ENCODE measurements at regions not wholly inside any gene's neighbourhood (a gene's known extent, or its start where the extent isn't known, plus 50 kb on each side); places are given as distances from the start of the nearest gene placed in this dataset.

DNA sequence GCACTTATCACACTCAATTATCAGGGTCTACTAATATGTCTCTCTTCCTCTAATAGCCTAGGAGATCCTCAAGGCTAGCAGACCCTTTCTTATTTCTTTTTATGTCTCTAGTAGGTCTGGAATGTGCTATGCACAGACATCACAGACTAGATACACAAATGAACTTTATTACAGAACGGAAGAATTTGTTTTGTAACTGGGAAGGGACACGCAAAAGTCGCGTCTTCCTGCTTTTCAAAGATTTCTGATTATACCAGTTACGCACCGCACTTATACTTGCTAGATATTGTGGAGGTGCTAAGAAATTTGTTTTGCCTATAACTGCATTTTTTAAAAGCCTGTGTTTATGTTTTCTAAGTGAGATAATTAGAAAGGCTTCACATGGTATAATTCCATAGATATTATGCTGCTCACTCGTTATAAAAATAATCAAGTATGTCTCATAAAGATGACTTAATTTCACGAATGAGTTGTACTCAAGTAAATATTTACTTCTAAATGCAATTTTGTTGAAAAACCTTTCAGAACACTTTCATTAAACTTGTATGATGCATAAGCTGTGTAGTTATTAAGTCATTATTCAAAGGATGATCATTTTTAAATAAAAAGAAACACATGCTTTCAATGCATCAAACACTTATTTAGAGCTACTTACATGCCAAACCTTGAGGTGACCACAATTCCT is 662.6 kb downstream of the ACTL7B start:
- no peaks in the 10 kb centered on the region for H3K36me3 ChIP-seq (ENCODE audit: low read depth, low read length)
- DNase-seq (no peak), ATAC-seq (no peak)
- H2AFZ ChIP-seq (ENCODE audit: low read length) = no peak overlapping the region
- POLR2A ChIA-PET (ENCODE audit: unreplicated experiment) = no interaction called here
- H3K4me2 ChIP-seq (ENCODE audit: low read length) = no peak overlapping the region
- 0 out of 2 replicates have a peak, but pooled peaks cover 7% of the 10 kb centered on the region for H3K4me1 ChIP-seq (ENCODE audit: insufficient read depth, low read length)
- no peaks in the 10 kb centered on the region for H3K9me3 ChIP-seq (ENCODE audit: low read length)
- H3K79me2 ChIP-seq (ENCODE audit: low read length) = no peaks in the 10 kb centered on the region
- no peaks in the 10 kb centered on the region for H4K20me1 ChIP-seq (ENCODE audit: low read length)
- intact Hi-C loops (cut with micrococcal nuclease) = no loop called here
- H3K27ac ChIP-seq (ENCODE audit: low read length) = no peak overlapping the region
- H3K4me3 ChIP-seq (ENCODE audit: low read length) = no peak overlapping the region
- H3K27me3 ChIP-seq (ENCODE audit: low read length) = no peaks in the 10 kb centered on the region
- BruUV-seq (replicated peaks) = no TSS peak
- no peaks in the 10 kb centered on the region for H3K9me2 ChIP-seq (replicated peaks; ENCODE audit: low read length)
- no peak for TF ChIP-seq EZH2 (IDR thresholded peaks at IDR 0.05; ENCODE audit: low read length, unreplicated experiment)
- TF ChIP-seq, protein P1, sequence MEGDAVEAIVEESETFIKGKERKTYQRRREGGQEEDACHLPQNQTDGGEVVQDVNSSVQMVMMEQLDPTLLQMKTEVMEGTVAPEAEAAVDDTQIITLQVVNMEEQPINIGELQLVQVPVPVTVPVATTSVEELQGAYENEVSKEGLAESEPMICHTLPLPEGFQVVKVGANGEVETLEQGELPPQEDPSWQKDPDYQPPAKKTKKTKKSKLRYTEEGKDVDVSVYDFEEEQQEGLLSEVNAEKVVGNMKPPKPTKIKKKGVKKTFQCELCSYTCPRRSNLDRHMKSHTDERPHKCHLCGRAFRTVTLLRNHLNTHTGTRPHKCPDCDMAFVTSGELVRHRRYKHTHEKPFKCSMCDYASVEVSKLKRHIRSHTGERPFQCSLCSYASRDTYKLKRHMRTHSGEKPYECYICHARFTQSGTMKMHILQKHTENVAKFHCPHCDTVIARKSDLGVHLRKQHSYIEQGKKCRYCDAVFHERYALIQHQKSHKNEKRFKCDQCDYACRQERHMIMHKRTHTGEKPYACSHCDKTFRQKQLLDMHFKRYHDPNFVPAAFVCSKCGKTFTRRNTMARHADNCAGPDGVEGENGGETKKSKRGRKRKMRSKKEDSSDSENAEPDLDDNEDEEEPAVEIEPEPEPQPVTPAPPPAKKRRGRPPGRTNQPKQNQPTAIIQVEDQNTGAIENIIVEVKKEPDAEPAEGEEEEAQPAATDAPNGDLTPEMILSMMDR (conservative IDR thresholded peaks at IDR 0.05; ENCODE audit: low read depth, low read length) = no peak
- TF ChIP-seq EZH2phosphoT487 (IDR thresholded peaks at IDR 0.05; ENCODE audit: borderline replicate concordance, low read length) = no peak
- CTCF ChIA-PET = no interaction called here
- no peak overlapping the region for H3K9ac ChIP-seq (ENCODE audit: low read length)
- H3F3A ChIP-seq (ENCODE audit: low read length, unreplicated experiment) = no peaks in the 10 kb centered on the region

DNA sequence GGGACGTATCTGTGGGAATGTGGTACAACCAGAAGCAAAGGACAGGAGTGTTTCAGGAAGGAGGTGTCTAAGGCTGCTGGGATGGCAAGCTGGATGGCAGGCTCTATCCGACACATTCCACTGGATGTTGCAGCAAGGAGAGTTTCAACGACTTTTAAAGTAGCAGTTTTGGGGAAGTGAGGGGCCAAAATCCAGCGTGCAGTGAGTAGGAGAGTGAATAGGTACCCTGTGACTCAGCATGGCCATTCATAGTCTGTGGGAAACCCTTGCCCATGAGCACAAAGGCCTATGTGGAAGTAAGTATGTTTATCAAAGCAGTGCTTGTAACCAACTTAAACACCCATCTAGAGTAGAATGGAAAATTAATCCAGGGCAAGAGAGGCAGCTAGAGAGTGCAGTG is 664.7 kb downstream of the ACTL7B start:
- TF ChIP-seq, protein P1 (conservative IDR thresholded peaks at IDR 0.05; ENCODE audit: low read depth, low read length) = no peak
- TF ChIP-seq EZH2 (IDR thresholded peaks at IDR 0.05; ENCODE audit: low read length, unreplicated experiment) (no peak), EZH2phosphoT487 (IDR thresholded peaks at IDR 0.05; ENCODE audit: borderline replicate concordance, low read length) (no peak)
- H3K27ac ChIP-seq (ENCODE audit: low read length) = no peak overlapping the region
- 0 out of 2 replicates have a peak, but pooled peaks cover 7% of the 10 kb centered on the region for H3K4me1 ChIP-seq (ENCODE audit: insufficient read depth, low read length)
- no peak overlapping the region for H3K4me2 ChIP-seq (ENCODE audit: low read length)
- intact Hi-C loops (cut with micrococcal nuclease) = no loop called here
- no peak for ATAC-seq
- H3K9me3 ChIP-seq (ENCODE audit: low read length) = no peaks in the 10 kb centered on the region
- no peaks in the 10 kb centered on the region for H3K36me3 ChIP-seq (ENCODE audit: low read depth, low read length)
- H3K9me2 ChIP-seq (replicated peaks; ENCODE audit: low read length) = no peaks in the 10 kb centered on the region
- H3F3A ChIP-seq (ENCODE audit: low read length, unreplicated experiment) = no peaks in the 10 kb centered on the region
- no TSS peak for BruUV-seq (replicated peaks)
- no peak overlapping the region for H3K4me3 ChIP-seq (ENCODE audit: low read length)
- DNase-seq = no peak
- ChIA-PET POLR2A (ENCODE audit: unreplicated experiment) (no interaction called here), CTCF (no interaction called here)
- no peaks in the 10 kb centered on the region for H3K79me2 ChIP-seq (ENCODE audit: low read length)
- H3K27me3 ChIP-seq (ENCODE audit: low read length) = no peaks in the 10 kb centered on the region
- H3K9ac ChIP-seq (ENCODE audit: low read length) = no peak overlapping the region
- no peaks in the 10 kb centered on the region for H4K20me1 ChIP-seq (ENCODE audit: low read length)
- H2AFZ ChIP-seq (ENCODE audit: low read length) = no peak overlapping the region

DNA sequence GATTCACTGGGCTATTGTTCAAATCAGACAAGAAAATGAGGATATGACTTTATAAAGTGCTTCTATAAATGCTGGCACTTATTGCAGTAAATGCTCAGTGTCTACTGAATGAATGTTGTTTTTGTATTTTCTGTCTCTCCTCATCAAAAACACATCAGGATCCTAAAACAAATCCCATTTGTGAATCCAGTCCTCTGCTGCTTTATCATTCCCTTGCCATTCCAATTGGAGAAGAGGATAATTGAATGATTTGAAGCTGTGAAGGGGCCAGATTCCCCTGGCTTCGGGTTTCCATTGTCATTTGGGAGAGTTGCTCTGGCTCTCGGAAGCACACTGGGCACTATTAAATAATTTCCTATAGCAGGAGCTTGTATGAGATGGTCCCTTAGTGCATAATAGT is 666.8 kb downstream of the ACTL7B start:
- ATAC-seq = no peak
- no peak for TF ChIP-seq EZH2phosphoT487 (IDR thresholded peaks at IDR 0.05; ENCODE audit: borderline replicate concordance, low read length)
- TF ChIP-seq, protein P1 (conservative IDR thresholded peaks at IDR 0.05; ENCODE audit: low read depth, low read length) = no peak
- no peak for TF ChIP-seq EZH2 (IDR thresholded peaks at IDR 0.05; ENCODE audit: low read length, unreplicated experiment)
- no peaks in the 10 kb centered on the region for H3K9me2 ChIP-seq (replicated peaks; ENCODE audit: low read length)
- H3K4me2 ChIP-seq (ENCODE audit: low read length) = no peak overlapping the region
- H2AFZ ChIP-seq (ENCODE audit: low read length) = no peak overlapping the region
- no peaks in the 10 kb centered on the region for H3K27me3 ChIP-seq (ENCODE audit: low read length)
- H3K9me3 ChIP-seq (ENCODE audit: low read length) = no peaks in the 10 kb centered on the region
- no peaks in the 10 kb centered on the region for H4K20me1 ChIP-seq (ENCODE audit: low read length)
- H3K79me2 ChIP-seq (ENCODE audit: low read length) = no peaks in the 10 kb centered on the region
- no peaks in the 10 kb centered on the region for H3F3A ChIP-seq (ENCODE audit: low read length, unreplicated experiment)
- no peak for DNase-seq
- POLR2A ChIA-PET (ENCODE audit: unreplicated experiment) = no interaction called here
- intact Hi-C loops (cut with micrococcal nuclease) = no loop called here
- H3K4me3 ChIP-seq (ENCODE audit: low read length) = no peak overlapping the region
- H3K27ac ChIP-seq (ENCODE audit: low read length) = no peak overlapping the region
- no peak overlapping the region for H3K9ac ChIP-seq (ENCODE audit: low read length)
- no peaks in the 10 kb centered on the region for H3K36me3 ChIP-seq (ENCODE audit: low read depth, low read length)
- BruUV-seq (replicated peaks) = no TSS peak
- peaks cover 12% of the 10 kb centered on the region for H3K4me1 ChIP-seq (ENCODE audit: insufficient read depth, low read length)
- CTCF ChIA-PET = no interaction called here
